ENCODE measurements at regions not wholly inside any gene's neighbourhood (a gene's known extent, or its start where the extent isn't known, plus 50 kb on each side); places are given as distances from the start of the nearest gene placed in this dataset.
"Not testable (repeated sequence)": the region's sequence is repeated elsewhere in the genome, so short reads cannot be mapped to it uniquely, and the experiment has no call there.

DNA sequence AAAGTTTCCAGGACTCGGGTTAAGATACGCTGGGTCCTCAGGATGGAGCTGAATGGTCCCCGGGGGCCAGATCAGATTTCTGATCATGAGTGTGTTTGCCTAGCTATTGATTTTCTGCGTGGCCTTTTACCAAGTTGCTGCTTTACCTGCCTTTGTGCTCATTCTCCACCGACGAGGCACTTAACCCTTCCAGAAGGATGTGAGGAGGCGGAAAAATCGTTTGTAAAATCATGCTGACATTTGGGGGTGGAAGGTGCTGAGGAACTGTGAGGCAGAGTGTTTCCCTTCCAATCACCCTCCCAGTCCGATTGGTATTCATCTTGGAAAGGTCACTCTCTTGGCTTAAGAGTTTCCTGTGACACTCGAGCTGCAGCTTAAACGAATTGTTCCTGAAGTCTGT, 337.1 kb upstream of the KAZN start:
- DNase-seq (ENCODE audit: low read depth), result no peak

GRCh38 chr1:14262637-14263036, 335.8 kb upstream of the KAZN start:
- no peak for DNase-seq (ENCODE audit: low read depth)

GRCh38 chr1:14263225-14263624, 335.3 kb upstream of the KAZN start:
- DNase-seq (ENCODE audit: low read depth), result no peak

GRCh38 chr1:14263671-14264070, 334.8 kb upstream of the KAZN start:
- no peak for DNase-seq (ENCODE audit: low read depth)

GRCh38 chr1:14265495-14265894, 333.0 kb upstream of the KAZN start:
- no peak for DNase-seq (ENCODE audit: low read depth)

- no peak for DNase-seq (ENCODE audit: low read depth)
These were observed 330.5 kb upstream of the KAZN start for GRCh38 chr1:14267991-14268390.

- no peak for DNase-seq (ENCODE audit: low read depth)
These were observed 327.7 kb upstream of the KAZN start for GRCh38 chr1:14270821-14271220.

DNA sequence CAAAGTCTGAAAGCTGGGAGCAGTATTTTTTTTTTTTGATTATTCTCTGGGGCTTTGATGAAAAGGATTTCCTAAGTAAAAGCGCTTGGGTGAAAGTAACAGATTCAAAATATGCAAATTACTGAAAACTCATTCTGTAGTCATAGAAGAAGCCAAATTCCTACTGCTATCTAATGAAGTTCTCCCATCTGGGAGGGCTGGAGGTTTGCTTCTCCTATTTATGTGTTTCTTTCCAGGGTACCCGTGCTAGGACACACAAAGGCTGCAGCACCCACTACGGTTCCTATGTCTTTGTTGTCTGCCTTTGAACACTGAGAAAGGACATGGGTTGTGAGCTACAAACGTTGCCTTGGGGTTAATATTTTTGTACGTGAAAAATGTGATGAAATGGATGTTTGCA, 324.7 kb upstream of the KAZN start:
- DNase-seq (ENCODE audit: low read depth), result no peak

GRCh38 chr1:14279891-14280290, 318.6 kb upstream of the KAZN start:
- DNase-seq (ENCODE audit: low read depth), result not testable (repeated sequence)

DNA sequence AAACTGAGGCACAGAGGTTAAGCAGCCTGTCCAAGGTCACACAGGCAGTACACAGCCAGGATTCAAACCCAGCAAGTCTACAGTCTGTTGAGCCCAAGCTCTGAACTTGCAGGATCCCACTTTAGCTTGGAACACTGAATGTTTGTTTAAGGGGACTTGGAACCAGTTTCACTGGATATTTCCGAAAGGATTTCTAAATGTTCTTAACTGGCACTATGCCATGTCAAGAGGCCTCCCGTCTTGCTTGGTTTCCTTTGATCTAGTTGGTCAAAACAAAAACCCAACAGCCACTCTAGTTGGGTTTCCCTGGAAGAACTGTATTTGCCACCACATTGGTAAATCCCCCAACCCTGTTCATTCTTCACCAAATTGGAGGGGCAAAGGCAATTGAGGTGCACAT, 317.6 kb upstream of the KAZN start:
- no peak for DNase-seq (ENCODE audit: low read depth)

DNA sequence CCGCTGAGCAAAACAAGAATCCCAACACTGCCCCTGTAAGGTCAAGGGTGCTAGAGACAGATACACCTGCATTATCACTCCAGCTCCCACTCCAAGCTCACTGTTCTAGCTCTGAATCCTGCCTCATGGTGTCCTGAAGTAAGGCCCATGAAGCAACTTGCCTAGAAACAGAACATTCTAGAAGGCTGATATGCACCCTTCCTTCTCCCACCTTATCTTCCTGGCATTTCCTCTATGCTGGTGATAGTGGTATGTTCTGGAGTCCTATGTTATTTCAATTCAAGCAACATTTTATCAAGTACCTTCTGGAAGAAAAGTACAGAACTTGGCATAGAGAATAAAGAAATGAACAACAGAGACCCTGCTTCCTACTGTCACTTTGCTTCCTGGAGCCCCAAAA, 317.1 kb upstream of the KAZN start:
- no peak for DNase-seq (ENCODE audit: low read depth)

GRCh38 chr1:14282707-14283106, 315.8 kb upstream of the KAZN start:
- no peak for DNase-seq (ENCODE audit: low read depth)

DNA sequence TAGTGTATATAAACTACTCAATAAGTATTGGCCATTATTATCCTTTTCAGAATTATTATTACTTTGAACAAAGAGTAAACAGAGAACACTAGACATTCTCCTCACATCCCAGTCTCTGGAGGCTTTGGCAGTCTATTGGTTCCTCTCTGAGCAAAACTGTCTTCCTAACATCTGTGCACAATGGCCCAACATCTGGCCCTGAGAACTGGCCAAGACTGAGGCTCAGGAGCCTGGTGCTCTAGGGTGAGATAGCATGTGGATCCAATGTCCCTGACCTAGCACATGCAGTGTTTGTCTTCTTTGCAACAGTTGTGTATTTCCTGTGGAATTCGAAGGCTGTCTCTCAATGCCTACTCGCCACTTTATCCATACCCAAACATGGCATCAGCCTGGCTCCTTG, 313.2 kb upstream of the KAZN start:
- DNase-seq (ENCODE audit: low read depth), result no peak

- not testable (repeated sequence) for DNase-seq (ENCODE audit: low read depth)
These were observed 307.3 kb upstream of the KAZN start for GRCh38 chr1:14291182-14291581.

GRCh38 chr1:14292520-14292919, 306.0 kb upstream of the KAZN start:
- DNase-seq (ENCODE audit: low read depth), result no peak

- DNase-seq (ENCODE audit: low read depth), result no peak
These were observed 304.5 kb upstream of the KAZN start for GRCh38 chr1:14294006-14294405.

- no peak for DNase-seq (ENCODE audit: low read depth)
These were observed 303.5 kb upstream of the KAZN start for GRCh38 chr1:14294860-14295536.

- no peak for DNase-seq (ENCODE audit: low read depth)
These were observed 301.7 kb upstream of the KAZN start for GRCh38 chr1:14296795-14297194.

- DNase-seq (ENCODE audit: low read depth), result no peak
These were observed 301.1 kb upstream of the KAZN start for GRCh38 chr1:14297356-14297755.

DNA sequence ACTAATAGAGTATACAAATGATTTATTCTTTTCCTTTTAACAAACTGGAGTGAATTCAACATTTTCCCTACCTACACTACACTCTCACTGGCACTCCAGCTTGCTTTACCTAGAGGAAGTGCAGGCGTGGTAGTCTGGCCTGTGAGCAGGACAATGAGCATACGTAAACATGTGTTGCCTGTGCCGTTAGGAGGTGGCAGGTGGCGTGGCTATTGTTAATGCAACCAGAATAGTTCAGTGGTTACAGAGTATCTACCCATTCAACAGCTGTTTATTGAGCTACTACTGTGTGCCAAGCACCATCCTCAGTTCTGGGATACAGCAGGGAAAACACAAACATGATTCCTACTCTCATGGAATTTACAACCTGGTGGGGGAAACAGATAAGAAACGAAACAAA, 299.7 kb upstream of the KAZN start:
- DNase-seq (ENCODE audit: low read depth), result no peak

DNA sequence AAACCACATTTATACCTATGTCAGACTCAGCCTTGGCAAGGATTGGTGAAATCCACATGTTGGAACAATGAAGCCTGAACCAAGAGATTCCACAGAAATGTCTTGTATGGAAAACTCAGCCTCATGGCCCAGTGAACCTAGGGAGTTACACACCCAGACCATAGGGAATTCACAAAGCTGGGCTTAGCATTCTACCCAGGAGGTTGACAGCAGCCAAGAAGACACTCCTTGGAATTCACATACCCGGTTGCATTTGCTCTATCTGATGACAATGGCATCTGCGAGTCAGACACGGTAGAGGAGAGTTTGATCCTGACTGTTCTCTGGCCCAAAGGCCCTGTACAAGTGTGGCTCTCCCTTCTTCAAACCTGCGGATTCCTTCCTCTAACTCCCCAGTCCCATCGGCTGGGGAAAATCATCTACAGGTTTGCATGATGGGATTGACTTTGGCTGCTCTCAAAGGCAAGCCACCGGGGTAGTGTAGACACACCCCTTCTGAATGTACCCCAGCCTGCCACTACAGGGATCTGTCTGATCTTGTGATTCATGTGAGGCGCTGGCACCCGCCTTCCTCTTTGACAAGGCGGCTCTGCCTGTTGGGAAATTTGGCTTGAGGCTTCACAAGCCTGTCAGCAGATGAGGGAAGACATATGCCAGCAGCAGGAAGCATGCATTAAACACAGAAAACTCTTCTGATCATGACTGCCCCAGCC, 297.3 kb upstream of the KAZN start:
- no peak for DNase-seq (ENCODE audit: low read depth)

DNA sequence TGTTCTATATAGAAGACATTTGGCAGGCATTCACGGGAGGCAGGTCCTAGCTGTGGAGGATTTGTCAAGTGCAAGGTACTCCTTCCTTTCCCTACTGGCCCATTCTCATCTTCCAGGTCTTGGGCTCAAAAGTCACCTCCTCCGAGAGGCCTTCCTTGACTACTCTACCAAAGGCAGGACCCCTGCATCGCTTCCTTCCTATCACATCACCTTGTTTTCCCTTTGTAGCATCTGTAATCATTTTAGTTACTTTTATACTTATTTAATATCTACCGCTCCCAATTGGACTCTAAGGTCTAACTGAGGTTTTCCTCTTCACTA, 296.8 kb upstream of the KAZN start:
- no peak for DNase-seq (ENCODE audit: low read depth)

DNA sequence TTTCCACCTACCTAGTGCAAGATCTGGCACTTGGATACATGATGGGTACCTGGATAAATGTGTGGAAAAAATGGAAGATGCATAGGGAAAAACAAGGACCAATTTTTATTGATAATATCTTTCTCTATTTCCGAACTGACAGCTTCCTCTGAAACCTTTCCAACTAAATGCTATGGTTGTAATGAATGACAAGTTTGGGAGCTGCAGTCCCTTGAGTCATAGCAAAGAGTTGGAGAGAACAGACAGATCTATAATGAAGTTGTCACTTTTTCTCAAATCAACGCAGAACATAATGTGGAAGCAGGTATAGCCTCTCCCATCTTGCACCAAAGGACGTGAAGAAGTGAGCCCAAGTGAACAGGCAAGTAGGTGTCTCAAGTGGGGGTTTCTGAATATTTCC, 296.5 kb upstream of the KAZN start:
- DNase-seq (ENCODE audit: low read depth), result no peak

- no peak for DNase-seq (ENCODE audit: low read depth)
These were observed 295.5 kb upstream of the KAZN start for GRCh38 chr1:14303011-14303410.

Data from stimulated activated CD8-positive, alpha-beta memory T cell treated with anti-CD3 and anti-CD28 coated beads, Interleukin-4, amount 100 ng/mL, for 24 hours (primary cell).